OCI-LY1 (cell line): ENCODE measurements at regions not wholly inside any gene's neighbourhood (a gene's known extent, or its start where the extent isn't known, plus 50 kb on each side); places are given as distances from the start of the nearest gene placed in this dataset.

Source experiments
- H2AFZ ChIP-seq: fragments of 200-600 bp; sonication (generic), shearing (Covaris generic); 2 replicates; pipeline ENCODE4 v1.6.0; 2014; ENCODE audit warnings: antibody characterized with exemption, mild to moderate bottlenecking, low read length
- H3F3A ChIP-seq: fragments of 200-600 bp; sonication (generic), shearing (Covaris generic); 2 replicates; pipeline ENCODE4 v1.6.0; 2014; ENCODE audit warnings: mild to moderate bottlenecking, antibody characterized with exemption, low read length, moderate library complexity; ENCODE audit not compliant: insufficient read depth
- H3K27ac ChIP-seq: fragments of 200-600 bp; sonication (generic); 2 replicates; pipeline ENCODE4 v1.5.1; 2014; ENCODE audit warnings: low read length, mixed run types, mild to moderate bottlenecking, low read depth; ENCODE audit not compliant: poor library complexity, severe bottlenecking
- H3K27me3 ChIP-seq: fragments of 200-600 bp; sonication (generic); 2 replicates; pipeline ENCODE4 v1.6.0; 2014; ENCODE audit warnings: antibody characterized with exemption, mild to moderate bottlenecking, low read length, moderate library complexity; ENCODE audit not compliant: insufficient read depth
- H3K36me3 ChIP-seq: fragments of 200-600 bp; sonication (generic); 2 replicates; pipeline ENCODE4 v1.6.1; 2014; ENCODE audit warnings: mild to moderate bottlenecking, antibody characterized with exemption, low read length, moderate library complexity, mixed read lengths; ENCODE audit not compliant: insufficient read depth
- H3K4me1 ChIP-seq: fragments of 200-600 bp; sonication (generic); 2 replicates; pipeline ENCODE4 v1.5.1; 2014; ENCODE audit warnings: mild to moderate bottlenecking, low read length, moderate library complexity; ENCODE audit not compliant: insufficient read depth, severe bottlenecking
- H3K4me2 ChIP-seq: fragments of 200-600 bp; sonication (generic), shearing (Covaris generic); 2 replicates; pipeline ENCODE4 v1.6.1; 2014; ENCODE audit warnings: low read length
- H3K4me3 ChIP-seq: fragments of 200-600 bp; sonication (generic); 2 replicates; pipeline ENCODE4 v1.5.1; 2014; ENCODE audit warnings: low read length, low read depth, mild to moderate bottlenecking, mixed read lengths; ENCODE audit not compliant: poor library complexity, severe bottlenecking
- H3K79me2 ChIP-seq: fragments of 200-600 bp; shearing (Covaris generic); 2 replicates; pipeline ENCODE4 v1.6.1; 2016; ENCODE audit warnings: mixed run types, low read length, mixed read lengths; ENCODE audit not compliant: insufficient read depth
- H3K9ac ChIP-seq: fragments of 200-600 bp; sonication (generic), shearing (Covaris generic); 2 replicates; pipeline ENCODE4 v1.6.1; 2014; ENCODE audit warnings: mild to moderate bottlenecking, low read length, mixed read lengths
- H3K9me2 ChIP-seq: fragments of 200-600 bp; sonication (generic), shearing (Covaris generic); 2 replicates; pipeline ENCODE4 v1.6.1; 2014; ENCODE audit warnings: low read depth, mild to moderate bottlenecking, low read length, mixed read lengths
- H3K9me3 ChIP-seq: fragments of 200-600 bp; shearing (Covaris generic); 2 replicates; pipeline ENCODE4 v1.6.1; 2014; ENCODE audit warnings: low read length, mixed read lengths
- H4K20me1 ChIP-seq: fragments of 200-600 bp; sonication (generic), shearing (Covaris generic); 2 replicates; pipeline ENCODE4 v1.6.0; 2016; ENCODE audit warnings: mild to moderate bottlenecking, low read length; ENCODE audit not compliant: insufficient read depth
- CTCF ChIP-seq: fragments of 200-600 bp; sonication (generic), shearing (Covaris generic); IDR thresholded peaks from 2 replicates; pipeline ENCODE4 v1.5.1; 2017; ENCODE audit warnings: mild to moderate bottlenecking, antibody characterized with exemption, low read length, moderate library complexity, mixed read lengths
- EZH2 ChIP-seq: fragments of 200-600 bp; sonication (generic), shearing (Covaris generic); IDR thresholded peaks from 2 replicates; pipeline ENCODE4 v1.8.0; 2017; ENCODE audit warnings: borderline replicate concordance, mixed run types, mild to moderate bottlenecking, antibody characterized with exemption, low read length, moderate library complexity, mixed read lengths

GRCh38 chr15:70566989-70567388 is 196.4 kb downstream of the UACA start:
- TF ChIP-seq CTCF (no peak), EZH2 (no peak)
- H2AFZ ChIP-seq: no peak overlapping the region

GRCh38 chr15:70566047-70566835 is 197.1 kb downstream of the UACA start:
- H4K20me1 ChIP-seq: no peaks in the 10 kb centered on the region
- no peak overlapping the region for H3K4me2 ChIP-seq
- H3K27ac ChIP-seq: no peak overlapping the region
- TF ChIP-seq CTCF (no peak), EZH2 (no peak)
- no peak overlapping the region for H3K4me3 ChIP-seq
- H3F3A ChIP-seq: no peaks in the 10 kb centered on the region
- no peaks in the 10 kb centered on the region for H3K4me1 ChIP-seq
- H3K9me2 ChIP-seq: no peaks in the 10 kb centered on the region
- no peaks in the 10 kb centered on the region for H3K9me3 ChIP-seq
- H3K9ac ChIP-seq: no peak overlapping the region
- peaks cover 3% of the 10 kb centered on the region; the same call in 1 of the 2 replicates for H3K27me3 ChIP-seq
- H3K36me3 ChIP-seq: no peaks in the 10 kb centered on the region
- no peaks in the 10 kb centered on the region for H3K79me2 ChIP-seq
- H2AFZ ChIP-seq: no peak overlapping the region

More at GRCh38 chr15:70566989-70567388, 196.4 kb downstream of the UACA start:
- peaks cover 3% of the 10 kb centered on the region; the same call in 1 of the 2 replicates for H3K27me3 ChIP-seq
- H3F3A ChIP-seq: no peaks in the 10 kb centered on the region
- H4K20me1 ChIP-seq: no peaks in the 10 kb centered on the region
- no peak overlapping the region for H3K27ac ChIP-seq
- H3K79me2 ChIP-seq: no peaks in the 10 kb centered on the region
- H3K36me3 ChIP-seq: no peaks in the 10 kb centered on the region
- no peaks in the 10 kb centered on the region for H3K9me2 ChIP-seq
- H3K9ac ChIP-seq: no peak overlapping the region
- no peak overlapping the region for H3K4me3 ChIP-seq
- H3K4me1 ChIP-seq: no peaks in the 10 kb centered on the region
- H3K4me2 ChIP-seq: no peak overlapping the region
- H3K9me3 ChIP-seq: no peaks in the 10 kb centered on the region

- no peak for TF ChIP-seq EZH2
- TF ChIP-seq CTCF: no peak
- H2AFZ ChIP-seq: no peak overlapping the region
- H3K9ac ChIP-seq: no peak overlapping the region
- H3K9me2 ChIP-seq: no peaks in the 10 kb centered on the region
- H3K9me3 ChIP-seq: no peaks in the 10 kb centered on the region
- no peaks in the 10 kb centered on the region for H3K79me2 ChIP-seq
- H3K27ac ChIP-seq: no peak overlapping the region
- H3K4me1 ChIP-seq: no peaks in the 10 kb centered on the region
- no peaks in the 10 kb centered on the region for H3K36me3 ChIP-seq
- peaks cover 3% of the 10 kb centered on the region; the same call in 1 of the 2 replicates for H3K27me3 ChIP-seq
- no peaks in the 10 kb centered on the region for H4K20me1 ChIP-seq
- no peak overlapping the region for H3K4me3 ChIP-seq
- H3K4me2 ChIP-seq: no peak overlapping the region
- no peaks in the 10 kb centered on the region for H3F3A ChIP-seq
Measured at GRCh38 chr15:70563561-70564095, 199.7 kb downstream of the UACA start.
